MM.1S (cell line): ENCODE measurements at regions not wholly inside any gene's neighbourhood (a gene's known extent, or its start where the extent isn't known, plus 50 kb on each side); places are given as distances from the start of the nearest gene placed in this dataset.
A peak's percentile ranks its signal among the peaks of the same experiment; 100 is the strongest.
"Not testable (repeated sequence)": the region's sequence is repeated elsewhere in the genome, so short reads cannot be mapped to it uniquely, and the experiment has no call there.

Source experiments
- DNase-seq: peaks from one replicate; pipeline ENCODE4 v3.0.0-alpha.2; 2015
- H2AFZ ChIP-seq: fragments of 300-600 bp; sonication (generic); 2 replicates; pipeline ENCODE4 v1.6.0; 2016; ENCODE audit warnings: antibody characterized with exemption, low read length
- H3F3A ChIP-seq: fragments of 300-600 bp; sonication (generic); 2 replicates; pipeline ENCODE4 v1.6.1; 2016; ENCODE audit warnings: mild to moderate bottlenecking, antibody characterized with exemption, low read length, moderate library complexity, mixed read lengths; ENCODE audit not compliant: insufficient read depth
- H3K27ac ChIP-seq: fragments of 300-600 bp; sonication (generic); 2 replicates; pipeline ENCODE4 v1.5.1; 2016; ENCODE audit warnings: mild to moderate bottlenecking, low read length
- H3K27me3 ChIP-seq: fragments of 300-600 bp; sonication (generic); replicated peaks from 2 replicates; pipeline ENCODE4 v1.6.0; 2016; ENCODE audit warnings: low read length; ENCODE audit not compliant: insufficient read depth
- H3K36me3 ChIP-seq: fragments of 300-600 bp; sonication (generic); replicated peaks from 2 replicates; pipeline ENCODE4 v1.6.1; 2016; ENCODE audit warnings: mild to moderate bottlenecking, low read length, mixed read lengths; ENCODE audit not compliant: insufficient read depth
- H3K4me1 ChIP-seq: fragments of 300-600 bp; sonication (generic); 2 replicates; pipeline ENCODE4 v1.6.1; 2016; ENCODE audit warnings: low read length, mixed read lengths
- H3K4me2 ChIP-seq: fragments of 300-600 bp; sonication (generic); 2 replicates; pipeline ENCODE4 v1.6.0; 2016; ENCODE audit warnings: low read depth, low read length
- H3K4me3 ChIP-seq: fragments of 300-600 bp; sonication (generic); 2 replicates; pipeline ENCODE4 v1.5.1; 2016; ENCODE audit warnings: low read length, mixed read lengths
- H3K79me2 ChIP-seq: fragments of 300-600 bp; sonication (generic); 2 replicates; pipeline ENCODE4 v1.6.1; 2016; ENCODE audit warnings: mixed run types, low read length, mixed read lengths
- H3K9ac ChIP-seq: fragments of 300-600 bp; sonication (generic); 2 replicates; pipeline ENCODE4 v1.6.1; 2016; ENCODE audit warnings: low read length, mixed read lengths
- H3K9me2 ChIP-seq: fragments of 300-600 bp; sonication (generic); replicated peaks from 2 replicates; pipeline ENCODE4 v1.6.1; 2016; ENCODE audit warnings: mild to moderate bottlenecking, low read length, mixed read lengths; ENCODE audit not compliant: insufficient read depth
- H3K9me3 ChIP-seq: fragments of 300-600 bp; sonication (generic); replicated peaks from 2 replicates; pipeline ENCODE4 v1.6.1; 2016; ENCODE audit warnings: mild to moderate bottlenecking, low read length, mixed read lengths; ENCODE audit not compliant: insufficient read depth
- H4K20me1 ChIP-seq: fragments of 300-600 bp; sonication (generic); 2 replicates; pipeline ENCODE4 v1.6.1; 2016; ENCODE audit warnings: mild to moderate bottlenecking, low read length, moderate library complexity, mixed read lengths; ENCODE audit not compliant: insufficient read depth
- EZH2 ChIP-seq: fragments of 300-600 bp; sonication (generic); optimal IDR thresholded peaks from 2 replicates; pipeline ENCODE3; 2017; ENCODE audit warnings: low read depth, mild to moderate bottlenecking, antibody characterized with exemption, low read length, mixed read lengths
- EZH2phosphoT487 ChIP-seq: fragments of 300-600 bp; sonication (generic); IDR thresholded peaks from 2 replicates; pipeline ENCODE4 v1.6.1; 2018; ENCODE audit warnings: antibody characterized with exemption, low read length
- TF ChIP-seq, protein P1 (sequence below): fragments of 300-600 bp; sonication (generic); IDR thresholded peaks from 2 replicates; pipeline ENCODE4 v1.5.1; 2016; ENCODE audit warnings: antibody characterized with exemption, low read length, mixed read lengths

- TF ChIP-seq EZH2 (no peak), EZH2phosphoT487 (no peak)
- TF ChIP-seq, protein P1, sequence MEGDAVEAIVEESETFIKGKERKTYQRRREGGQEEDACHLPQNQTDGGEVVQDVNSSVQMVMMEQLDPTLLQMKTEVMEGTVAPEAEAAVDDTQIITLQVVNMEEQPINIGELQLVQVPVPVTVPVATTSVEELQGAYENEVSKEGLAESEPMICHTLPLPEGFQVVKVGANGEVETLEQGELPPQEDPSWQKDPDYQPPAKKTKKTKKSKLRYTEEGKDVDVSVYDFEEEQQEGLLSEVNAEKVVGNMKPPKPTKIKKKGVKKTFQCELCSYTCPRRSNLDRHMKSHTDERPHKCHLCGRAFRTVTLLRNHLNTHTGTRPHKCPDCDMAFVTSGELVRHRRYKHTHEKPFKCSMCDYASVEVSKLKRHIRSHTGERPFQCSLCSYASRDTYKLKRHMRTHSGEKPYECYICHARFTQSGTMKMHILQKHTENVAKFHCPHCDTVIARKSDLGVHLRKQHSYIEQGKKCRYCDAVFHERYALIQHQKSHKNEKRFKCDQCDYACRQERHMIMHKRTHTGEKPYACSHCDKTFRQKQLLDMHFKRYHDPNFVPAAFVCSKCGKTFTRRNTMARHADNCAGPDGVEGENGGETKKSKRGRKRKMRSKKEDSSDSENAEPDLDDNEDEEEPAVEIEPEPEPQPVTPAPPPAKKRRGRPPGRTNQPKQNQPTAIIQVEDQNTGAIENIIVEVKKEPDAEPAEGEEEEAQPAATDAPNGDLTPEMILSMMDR, result no peak
- Histone ChIP-seq H3K79me2 (no peaks in the 10 kb centered on the region), H3K4me1 (0 out of 2 replicates have a peak, but pooled peaks cover 5% of the 10 kb centered on the region), H3K27me3 (no peaks in the 10 kb centered on the region), H4K20me1 (no peaks in the 10 kb centered on the region), H3F3A (no peaks in the 10 kb centered on the region), H3K4me2 (no peak overlapping the region), H3K9me3 (no peaks in the 10 kb centered on the region), H3K4me3 (no peak overlapping the region), H3K9me2 (no peaks in the 10 kb centered on the region), H3K27ac (no peak overlapping the region), H3K9ac (no peak overlapping the region), H2AFZ (0 out of 2 replicates have a peak overlapping the region, but pooled peaks have one; percentile 6), H3K36me3 (no peaks in the 10 kb centered on the region)
- peak; percentile 25 for DNase-seq
Observed at GRCh38 chr3:182516597-182517336, 276.5 kb upstream of the ATP11B start.

GRCh38 chr3:182519569-182519968, 273.7 kb upstream of the ATP11B start:
- H3K4me3 ChIP-seq, result no peak overlapping the region
- no peaks in the 10 kb centered on the region for H3F3A ChIP-seq
- H3K9me2 ChIP-seq, result no peaks in the 10 kb centered on the region
- no peaks in the 10 kb centered on the region for H4K20me1 ChIP-seq
- H2AFZ ChIP-seq, result no peak overlapping the region
- DNase-seq, result no peak
- H3K36me3 ChIP-seq, result no peaks in the 10 kb centered on the region
- 0 out of 2 replicates have a peak, but pooled peaks cover 5% of the 10 kb centered on the region for H3K4me1 ChIP-seq
- H3K4me2 ChIP-seq, result no peak overlapping the region
- no peaks in the 10 kb centered on the region for H3K27me3 ChIP-seq
- no peak for TF ChIP-seq EZH2phosphoT487
- TF ChIP-seq, protein P1, result no peak
- TF ChIP-seq EZH2, result no peak
- H3K9me3 ChIP-seq, result no peaks in the 10 kb centered on the region
- H3K79me2 ChIP-seq, result no peaks in the 10 kb centered on the region
- no peak overlapping the region for H3K9ac ChIP-seq
- no peak overlapping the region for H3K27ac ChIP-seq

GRCh38 chr3:182521339-182521738, 272.0 kb upstream of the ATP11B start:
- Histone ChIP-seq H3K9me2 (no peaks in the 10 kb centered on the region), H3K27me3 (no peaks in the 10 kb centered on the region), H3K9me3 (no peaks in the 10 kb centered on the region), H3F3A (no peaks in the 10 kb centered on the region), H3K27ac (no peak overlapping the region), H2AFZ (no peak overlapping the region), H3K4me3 (no peak overlapping the region), H3K9ac (no peak overlapping the region), H3K4me2 (no peak overlapping the region), H3K79me2 (no peaks in the 10 kb centered on the region), H4K20me1 (no peaks in the 10 kb centered on the region), H3K4me1 (0 out of 2 replicates have a peak, but pooled peaks cover 5% of the 10 kb centered on the region), H3K36me3 (no peaks in the 10 kb centered on the region)
- TF ChIP-seq EZH2phosphoT487, result no peak
- no peak for TF ChIP-seq EZH2
- no peak for DNase-seq

DNA sequence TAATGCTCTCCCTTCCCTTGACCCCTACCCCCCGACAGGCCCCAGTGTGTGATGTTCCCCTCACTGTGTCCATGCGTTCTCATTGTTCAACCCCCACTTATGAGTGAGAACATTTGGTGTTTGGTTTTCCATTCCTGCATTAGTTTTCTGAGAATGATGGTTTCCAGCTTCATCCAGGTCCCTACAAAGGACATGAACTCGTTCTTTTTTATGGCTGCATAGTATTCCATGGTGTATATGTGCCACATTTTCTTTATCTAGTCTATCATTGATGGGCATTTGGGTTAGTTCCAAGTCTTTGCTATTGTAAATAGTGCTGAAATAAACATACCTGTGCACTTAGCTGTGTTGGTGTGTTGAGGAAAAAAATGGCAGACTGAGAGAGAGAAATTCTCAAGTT, 269.9 kb upstream of the ATP11B start:
- H4K20me1 ChIP-seq, H3K4me3 ChIP-seq, H3K9ac ChIP-seq, H3K4me1 ChIP-seq, H3K79me2 ChIP-seq, H3K36me3 ChIP-seq, DNase-seq, H3K27ac ChIP-seq, H3K4me2 ChIP-seq, H2AFZ ChIP-seq, H3K9me3 ChIP-seq, H3K27me3 ChIP-seq, H3K9me2 ChIP-seq, H3F3A ChIP-seq: not testable (repeated sequence)
